Astrocyte (in vitro differentiated cells and primary cell): ENCODE measurements at regions not wholly inside any gene's neighbourhood (a gene's known extent, or its start where the extent isn't known, plus 50 kb on each side); places are given as distances from the start of the nearest gene placed in this dataset.
"Not testable (repeated sequence)": the region's sequence is repeated elsewhere in the genome, so short reads cannot be mapped to it uniquely, and the experiment has no call there.

Experiments used
- DNase-seq: peaks from one replicate; pipeline ENCODE4 v3.0.0-alpha.2; 2010; ENCODE audit warnings: low read depth
- FAIRE-seq: peaks from 2 replicates; lab custom pipeline; 2011; peaks lifted over from hg19 to GRCh38; lab: Jason Lieb, UNC
- H2AFZ ChIP-seq: 2 replicates; pipeline ENCODE4 v1.6.0; 2012; ENCODE audit warnings: low read depth, low read length, inconsistent platforms
- H3K27ac ChIP-seq: 2 replicates; pipeline ENCODE4 v1.5.1; 2011; ENCODE audit warnings: low read depth, low read length, inconsistent platforms
- H3K27me3 ChIP-seq: 2 replicates; pipeline ENCODE4 v1.6.0; 2011; ENCODE audit warnings: low read length, inconsistent platforms; ENCODE audit not compliant: insufficient read depth
- H3K36me3 ChIP-seq: 2 replicates; pipeline ENCODE4 v1.5.1; 2011; ENCODE audit warnings: low read length, inconsistent platforms; ENCODE audit not compliant: insufficient read depth
- H3K4me1 ChIP-seq: 2 replicates; pipeline ENCODE4 v1.5.1; 2011; ENCODE audit warnings: low read length, inconsistent platforms; ENCODE audit not compliant: insufficient read depth
- H3K4me2 ChIP-seq: 2 replicates; pipeline ENCODE4 v1.6.0; 2012; ENCODE audit warnings: low read length, inconsistent platforms
- H3K4me3 ChIP-seq: 2 replicates; pipeline ENCODE4 v1.5.1; 2011; ENCODE audit warnings: low read depth, mild to moderate bottlenecking, low read length, inconsistent platforms; ENCODE audit not compliant: insufficient read depth
- H3K79me2 ChIP-seq: 2 replicates; pipeline ENCODE4 v1.6.0; 2012; ENCODE audit warnings: mild to moderate bottlenecking, low read length, inconsistent platforms; ENCODE audit not compliant: insufficient read depth
- H3K9ac ChIP-seq: 2 replicates; pipeline ENCODE4 v1.6.0; 2012; ENCODE audit warnings: mild to moderate bottlenecking, low read length, inconsistent platforms
- H3K9me3 ChIP-seq: 2 replicates; pipeline ENCODE4 v1.5.1; 2012; ENCODE audit warnings: low read depth, mild to moderate bottlenecking, low read length, inconsistent platforms; ENCODE audit not compliant: insufficient read depth
- H4K20me1 ChIP-seq: 2 replicates; pipeline ENCODE4 v1.6.0; 2012; ENCODE audit warnings: low read length, inconsistent platforms; ENCODE audit not compliant: insufficient read depth
- H3K27ac Mint-ChIP-seq: one replicate; pipeline ENCODE4 v1.8.0; 2021; ENCODE audit warnings: mild to moderate bottlenecking, mixed read lengths; ENCODE audit not compliant: unreplicated experiment
- H3K27me3 Mint-ChIP-seq: one replicate; pipeline ENCODE4 v1.8.0; 2021; ENCODE audit warnings: low read depth, mixed read lengths; ENCODE audit not compliant: unreplicated experiment
- H3K36me3 Mint-ChIP-seq: one replicate; pipeline ENCODE4 v1.8.0; 2021; ENCODE audit warnings: low read depth, mixed read lengths; ENCODE audit not compliant: unreplicated experiment
- H3K4me1 Mint-ChIP-seq: one replicate; pipeline ENCODE4 v1.8.0; 2021; ENCODE audit warnings: low read depth, mixed read lengths; ENCODE audit not compliant: unreplicated experiment
- H3K4me3 Mint-ChIP-seq: one replicate; pipeline ENCODE4 v1.8.0; 2021; ENCODE audit warnings: mild to moderate bottlenecking, moderate library complexity, mixed read lengths; ENCODE audit not compliant: unreplicated experiment
- H3K9me3 Mint-ChIP-seq: one replicate; pipeline ENCODE4 v1.8.0; 2021; ENCODE audit warnings: mild to moderate bottlenecking, mixed read lengths; ENCODE audit not compliant: unreplicated experiment
- EZH2 ChIP-seq: IDR thresholded peaks from 2 replicates; pipeline ENCODE4 v1.6.1; 2012; ENCODE audit warnings: mild to moderate bottlenecking, low read length, inconsistent platforms; ENCODE audit not compliant: insufficient read depth
- TF ChIP-seq, protein P1 (sequence below): IDR thresholded peaks from 2 replicates; pipeline ENCODE4 v1.5.1; 2011; ENCODE audit warnings: low read depth, mild to moderate bottlenecking, inconsistent platforms, low read length, moderate library complexity; ENCODE audit not compliant: insufficient read depth

DNA sequence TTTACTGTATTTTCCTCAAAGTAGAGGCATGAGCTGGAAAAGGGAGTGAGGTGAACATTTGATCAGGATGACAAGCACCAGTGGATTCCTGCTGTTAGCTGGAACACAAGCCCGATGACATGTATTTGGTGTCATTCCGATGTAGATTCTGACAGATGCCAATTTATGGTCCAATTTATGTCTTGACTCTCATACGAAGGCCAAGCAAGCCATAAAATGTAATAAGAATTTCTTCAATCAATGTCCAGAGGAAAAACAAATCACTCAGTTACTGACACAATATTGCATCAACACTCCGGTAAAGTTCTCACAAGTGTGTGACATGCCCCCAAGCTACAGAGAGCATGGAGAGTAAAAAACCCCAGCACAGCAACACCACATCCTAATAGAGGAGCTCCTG is 138.3 kb upstream of the ZNF521 start:
- peaks cover 7% of the 10 kb centered on the region for H3K9me3 Mint-ChIP-seq
- FAIRE-seq = no peak
- Histone ChIP-seq H3K27me3 (no peaks in the 10 kb centered on the region), H3K9me3 (no peaks in the 10 kb centered on the region), H3K36me3 (no peaks in the 10 kb centered on the region), H3K4me1 (no peaks in the 10 kb centered on the region), H4K20me1 (no peaks in the 10 kb centered on the region), H2AFZ (no peak overlapping the region), H3K79me2 (no peaks in the 10 kb centered on the region), H3K9ac (no peak overlapping the region), H3K4me2 (no peak overlapping the region), H3K4me3 (no peak overlapping the region), H3K27ac (no peak overlapping the region)
- peaks cover 3% of the 10 kb centered on the region for H3K36me3 Mint-ChIP-seq
- DNase-seq = no peak
- no peak overlapping the region for H3K27ac Mint-ChIP-seq
- H3K4me3 Mint-ChIP-seq = no peak overlapping the region
- peaks cover 2% of the 10 kb centered on the region for H3K27me3 Mint-ChIP-seq
- no peaks in the 10 kb centered on the region for H3K4me1 Mint-ChIP-seq
- TF ChIP-seq, protein P1, sequence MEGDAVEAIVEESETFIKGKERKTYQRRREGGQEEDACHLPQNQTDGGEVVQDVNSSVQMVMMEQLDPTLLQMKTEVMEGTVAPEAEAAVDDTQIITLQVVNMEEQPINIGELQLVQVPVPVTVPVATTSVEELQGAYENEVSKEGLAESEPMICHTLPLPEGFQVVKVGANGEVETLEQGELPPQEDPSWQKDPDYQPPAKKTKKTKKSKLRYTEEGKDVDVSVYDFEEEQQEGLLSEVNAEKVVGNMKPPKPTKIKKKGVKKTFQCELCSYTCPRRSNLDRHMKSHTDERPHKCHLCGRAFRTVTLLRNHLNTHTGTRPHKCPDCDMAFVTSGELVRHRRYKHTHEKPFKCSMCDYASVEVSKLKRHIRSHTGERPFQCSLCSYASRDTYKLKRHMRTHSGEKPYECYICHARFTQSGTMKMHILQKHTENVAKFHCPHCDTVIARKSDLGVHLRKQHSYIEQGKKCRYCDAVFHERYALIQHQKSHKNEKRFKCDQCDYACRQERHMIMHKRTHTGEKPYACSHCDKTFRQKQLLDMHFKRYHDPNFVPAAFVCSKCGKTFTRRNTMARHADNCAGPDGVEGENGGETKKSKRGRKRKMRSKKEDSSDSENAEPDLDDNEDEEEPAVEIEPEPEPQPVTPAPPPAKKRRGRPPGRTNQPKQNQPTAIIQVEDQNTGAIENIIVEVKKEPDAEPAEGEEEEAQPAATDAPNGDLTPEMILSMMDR = no peak
- TF ChIP-seq EZH2 = no peak

DNA sequence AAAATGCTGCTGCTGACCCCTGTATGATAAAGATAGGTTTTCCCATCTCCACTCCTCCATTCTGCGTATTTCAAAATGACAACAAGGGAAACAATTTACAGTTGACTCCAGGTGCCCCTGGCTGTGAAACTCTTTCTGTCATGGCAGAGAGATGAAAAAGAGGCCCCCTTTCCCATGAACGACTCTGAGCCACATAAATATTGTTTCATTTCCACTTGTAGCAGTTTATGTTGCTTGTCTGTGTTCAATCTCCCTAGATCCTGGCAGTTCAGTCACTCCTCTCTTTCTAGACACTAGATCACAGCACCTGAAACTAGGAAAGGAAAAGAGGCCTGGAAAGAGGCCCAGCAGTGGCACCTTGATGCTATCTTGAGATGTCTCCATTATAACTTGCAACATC is 121.0 kb upstream of the ZNF521 start:
- peaks cover 10% of the 10 kb centered on the region for H3K9me3 Mint-ChIP-seq
- Histone ChIP-seq H3K9me3 (no peaks in the 10 kb centered on the region), H3K9ac (no peak overlapping the region), H3K4me1 (no peaks in the 10 kb centered on the region), H2AFZ (no peak overlapping the region), H3K4me3 (no peak overlapping the region), H3K27ac (no peak overlapping the region), H4K20me1 (no peaks in the 10 kb centered on the region), H3K36me3 (no peaks in the 10 kb centered on the region), H3K79me2 (no peaks in the 10 kb centered on the region), H3K27me3 (no peaks in the 10 kb centered on the region), H3K4me2 (no peak overlapping the region)
- H3K36me3 Mint-ChIP-seq = no peaks in the 10 kb centered on the region
- H3K27me3 Mint-ChIP-seq = peaks cover 5% of the 10 kb centered on the region
- no peak for DNase-seq
- H3K4me1 Mint-ChIP-seq = no peaks in the 10 kb centered on the region
- no peak overlapping the region for H3K27ac Mint-ChIP-seq
- no peak for FAIRE-seq
- H3K4me3 Mint-ChIP-seq = no peak overlapping the region
- TF ChIP-seq, protein P1 = no peak
- no peak for TF ChIP-seq EZH2

DNA sequence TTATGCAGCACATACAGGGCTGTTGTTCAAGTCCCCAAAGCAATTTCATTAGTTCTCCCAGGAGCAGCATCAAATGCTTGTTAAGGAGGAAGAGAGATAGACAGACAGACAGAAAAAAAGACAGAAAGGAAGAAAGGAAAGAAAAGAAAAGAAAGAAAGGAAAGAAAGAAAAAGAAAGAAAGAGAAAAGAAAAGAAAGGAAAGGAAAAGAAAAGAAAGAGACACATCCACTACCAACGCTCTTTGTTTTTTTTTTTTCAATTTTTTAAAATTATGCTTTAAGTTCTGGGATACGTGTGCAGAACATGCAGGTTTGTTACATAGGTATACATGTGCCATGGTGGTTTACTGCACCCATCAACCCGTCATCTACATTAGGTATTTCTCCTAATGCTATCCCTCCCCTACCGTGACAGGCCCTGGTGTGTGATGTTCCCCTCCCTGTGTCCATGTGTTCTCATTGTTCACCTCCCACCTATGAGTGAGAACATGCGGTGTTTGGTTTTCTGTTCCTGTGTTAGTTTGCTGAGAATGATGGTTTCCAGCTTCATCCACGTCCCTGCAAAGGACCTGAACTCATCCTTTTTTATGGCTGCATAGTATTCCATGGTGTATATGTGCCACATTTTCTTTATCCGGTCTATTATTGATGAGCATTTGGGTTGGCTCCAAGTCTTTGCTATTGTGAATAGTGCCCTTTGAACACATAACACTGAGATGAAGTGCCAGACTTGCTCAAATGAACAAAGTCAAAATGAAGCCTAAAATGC is 119.0 kb upstream of the ZNF521 start:
- H3K9me3 Mint-ChIP-seq, H3K9ac ChIP-seq, H3K36me3 ChIP-seq, H3K27ac Mint-ChIP-seq, H3K4me3 ChIP-seq, H4K20me1 ChIP-seq, H3K36me3 Mint-ChIP-seq, H3K27me3 Mint-ChIP-seq, H2AFZ ChIP-seq, H3K4me2 ChIP-seq, DNase-seq, H3K79me2 ChIP-seq, H3K4me1 ChIP-seq, H3K9me3 ChIP-seq, H3K27me3 ChIP-seq, H3K27ac ChIP-seq, H3K4me3 Mint-ChIP-seq, FAIRE-seq: not testable (repeated sequence)
- peaks cover 18% of the 10 kb centered on the region for H3K4me1 Mint-ChIP-seq
